ENCODE measurements at regions not wholly inside any gene's neighbourhood (a gene's known extent, or its start where the extent isn't known, plus 50 kb on each side); places are given as distances from the start of the nearest gene placed in this dataset.
"Not testable (repeated sequence)": the region's sequence is repeated elsewhere in the genome, so short reads cannot be mapped to it uniquely, and the experiment has no call there.

GRCh38 chr6:115836374-115836773 lies 224.3 kb downstream of the FRK start:
- not testable (repeated sequence) for H3K27ac Mint-ChIP-seq; ATAC-seq (replicated peaks in 1 of 2); DNase-seq; H3K4me3 Mint-ChIP-seq; H3K9me3 Mint-ChIP-seq; H3K36me3 Mint-ChIP-seq (ENCODE audit: insufficient read depth in 2 of 2); H3K27me3 Mint-ChIP-seq (ENCODE audit: low read depth); H3K4me1 Mint-ChIP-seq (ENCODE audit: low read depth)

GRCh38 chr6:115835314-115835713 lies 225.4 kb downstream of the FRK start:
- Mint-ChIP-seq H3K27me3 (ENCODE audit: low read depth) (no peaks in the 10 kb centered on the region), H3K4me3 (no peak overlapping the region), H3K4me1 (ENCODE audit: low read depth) (no peaks in the 10 kb centered on the region), H3K27ac (no peak overlapping the region), H3K36me3 (ENCODE audit: insufficient read depth in 2 of 2) (no peaks in the 10 kb centered on the region), H3K9me3 (peaks cover 0 to 10% of the 10 kb centered on the region in 2 donors)
- ATAC-seq (replicated peaks in 1 of 2): no peak
- DNase-seq: no peak

- H3K36me3 Mint-ChIP-seq (ENCODE audit: insufficient read depth in 2 of 2); H3K9me3 Mint-ChIP-seq; H3K4me3 Mint-ChIP-seq; H3K27me3 Mint-ChIP-seq (ENCODE audit: low read depth); ATAC-seq (replicated peaks in 1 of 2); DNase-seq; H3K27ac Mint-ChIP-seq; H3K4me1 Mint-ChIP-seq (ENCODE audit: low read depth): not testable (repeated sequence)
These were observed 226.1 kb downstream of the FRK start for GRCh38 chr6:115834542-115834941.

- ATAC-seq (replicated peaks in 1 of 2) (no peak), DNase-seq (no peak)
- no peak overlapping the region for H3K27ac Mint-ChIP-seq
- H3K9me3 Mint-ChIP-seq: peaks cover 0 to 6% of the 10 kb centered on the region in 2 donors
- no peaks in the 10 kb centered on the region for H3K4me1 Mint-ChIP-seq (ENCODE audit: low read depth)
- H3K4me3 Mint-ChIP-seq: no peak overlapping the region
- no peaks in the 10 kb centered on the region for H3K36me3 Mint-ChIP-seq (ENCODE audit: insufficient read depth in 2 of 2)
- no peaks in the 10 kb centered on the region for H3K27me3 Mint-ChIP-seq (ENCODE audit: low read depth)
These were observed 227.9 kb downstream of the FRK start for GRCh38 chr6:115832786-115833185.

GRCh38 chr6:115832186-115832585 lies 228.5 kb downstream of the FRK start:
- no peaks in the 10 kb centered on the region for H3K36me3 Mint-ChIP-seq (ENCODE audit: insufficient read depth in 2 of 2)
- peaks cover 0 to 6% of the 10 kb centered on the region in 2 donors for H3K9me3 Mint-ChIP-seq
- H3K27me3 Mint-ChIP-seq (ENCODE audit: low read depth): no peaks in the 10 kb centered on the region
- no peak for DNase-seq
- H3K4me1 Mint-ChIP-seq (ENCODE audit: low read depth): no peaks in the 10 kb centered on the region
- H3K4me3 Mint-ChIP-seq: no peak overlapping the region
- ATAC-seq (replicated peaks in 1 of 2): no peak
- no peak overlapping the region for H3K27ac Mint-ChIP-seq

- Mint-ChIP-seq H3K27me3 (ENCODE audit: low read depth) (no peaks in the 10 kb centered on the region), H3K27ac (no peak overlapping the region), H3K4me3 (no peak overlapping the region), H3K4me1 (ENCODE audit: low read depth) (no peaks in the 10 kb centered on the region), H3K9me3 (peaks cover 0 to 2% of the 10 kb centered on the region in 2 donors), H3K36me3 (ENCODE audit: insufficient read depth in 2 of 2) (no peaks in the 10 kb centered on the region)
- ATAC-seq (replicated peaks in 1 of 2): no peak
- no peak for DNase-seq
These were observed 229.8 kb downstream of the FRK start for GRCh38 chr6:115830895-115831294.

- no peaks in the 10 kb centered on the region for H3K27me3 Mint-ChIP-seq (ENCODE audit: low read depth)
- H3K4me3 Mint-ChIP-seq: no peak overlapping the region
- DNase-seq: no peak
- H3K27ac Mint-ChIP-seq: no peak overlapping the region
- ATAC-seq (replicated peaks in 1 of 2): no peak
- peaks cover 0 to 2% of the 10 kb centered on the region in 2 donors for H3K36me3 Mint-ChIP-seq (ENCODE audit: insufficient read depth in 2 of 2)
- H3K4me1 Mint-ChIP-seq (ENCODE audit: low read depth): no peaks in the 10 kb centered on the region
- H3K9me3 Mint-ChIP-seq: peaks cover 6% of the 10 kb centered on the region in 2 donors
These were observed 238.9 kb downstream of the FRK start for GRCh38 chr6:115821798-115822197.

GRCh38 chr6:115819506-115819905 lies 241.2 kb downstream of the FRK start:
- Mint-ChIP-seq H3K36me3 (ENCODE audit: insufficient read depth in 2 of 2) (peaks cover 0 to 2% of the 10 kb centered on the region in 2 donors), H3K4me1 (ENCODE audit: low read depth) (no peaks in the 10 kb centered on the region)

GRCh38 chr6:115817161-115817560 lies 243.5 kb downstream of the FRK start:
- Mint-ChIP-seq H3K27me3 (ENCODE audit: low read depth) (no peaks in the 10 kb centered on the region), H3K4me1 (ENCODE audit: low read depth) (no peaks in the 10 kb centered on the region), H3K9me3 (peaks cover 6% of the 10 kb centered on the region in 2 donors), H3K27ac (no peak overlapping the region), H3K4me3 (no peak overlapping the region), H3K36me3 (ENCODE audit: insufficient read depth in 2 of 2) (peaks cover 0 to 2% of the 10 kb centered on the region in 2 donors)
- ATAC-seq (replicated peaks in 1 of 2): no peak
- no peak for DNase-seq

More at GRCh38 chr6:115819506-115819905, 241.2 kb downstream of the FRK start:
- Mint-ChIP-seq H3K4me3 (no peak overlapping the region), H3K9me3 (peaks cover 6% of the 10 kb centered on the region in 2 donors), H3K27me3 (ENCODE audit: low read depth) (no peaks in the 10 kb centered on the region), H3K27ac (no peak overlapping the region)
- DNase-seq (no peak), ATAC-seq (replicated peaks in 1 of 2) (no peak)

- Mint-ChIP-seq H3K27ac (no peak overlapping the region), H3K4me3 (no peak overlapping the region), H3K36me3 (ENCODE audit: insufficient read depth in 2 of 2) (peaks cover 0 to 2% of the 10 kb centered on the region in 2 donors), H3K4me1 (ENCODE audit: low read depth) (no peaks in the 10 kb centered on the region), H3K9me3 (peaks cover 6% of the 10 kb centered on the region in 2 donors), H3K27me3 (ENCODE audit: low read depth) (no peaks in the 10 kb centered on the region)
- ATAC-seq (replicated peaks in 1 of 2): no peak
- no peak for DNase-seq
These were observed 245.8 kb downstream of the FRK start for GRCh38 chr6:115814907-115815306.

- Mint-ChIP-seq H3K27ac (no peak overlapping the region), H3K36me3 (ENCODE audit: insufficient read depth in 2 of 2) (no peaks in the 10 kb centered on the region), H3K27me3 (ENCODE audit: low read depth) (no peaks in the 10 kb centered on the region), H3K9me3 (no peaks in the 10 kb centered on the region), H3K4me3 (no peak overlapping the region), H3K4me1 (ENCODE audit: low read depth) (no peaks in the 10 kb centered on the region)
- ATAC-seq (replicated peaks in 1 of 2): no peak
- no peak for DNase-seq
These were observed 249.2 kb downstream of the FRK start for GRCh38 chr6:115811541-115811940.

GRCh38 chr6:115798229-115798628 lies 262.5 kb downstream of the FRK start:
- H3K36me3 Mint-ChIP-seq (ENCODE audit: insufficient read depth in 2 of 2): no peaks in the 10 kb centered on the region
- H3K4me1 Mint-ChIP-seq (ENCODE audit: low read depth): no peaks in the 10 kb centered on the region
- no peaks in the 10 kb centered on the region for H3K9me3 Mint-ChIP-seq
- H3K4me3 Mint-ChIP-seq: no peak overlapping the region
- no peak for DNase-seq
- H3K27me3 Mint-ChIP-seq (ENCODE audit: low read depth): no peaks in the 10 kb centered on the region
- no peak for ATAC-seq (replicated peaks in 1 of 2)
- no peak overlapping the region for H3K27ac Mint-ChIP-seq

- Mint-ChIP-seq H3K36me3 (ENCODE audit: insufficient read depth in 2 of 2) (no peaks in the 10 kb centered on the region), H3K27ac (no peak overlapping the region), H3K4me1 (ENCODE audit: low read depth) (no peaks in the 10 kb centered on the region), H3K9me3 (no peaks in the 10 kb centered on the region), H3K4me3 (no peak overlapping the region), H3K27me3 (ENCODE audit: low read depth) (no peaks in the 10 kb centered on the region)
- no peak for DNase-seq
- ATAC-seq (replicated peaks in 1 of 2): no peak
These were observed 263.9 kb downstream of the FRK start for GRCh38 chr6:115796829-115797228.

- no peak for ATAC-seq (replicated peaks in 1 of 2)
- no peaks in the 10 kb centered on the region for H3K36me3 Mint-ChIP-seq (ENCODE audit: insufficient read depth in 2 of 2)
- no peaks in the 10 kb centered on the region for H3K4me1 Mint-ChIP-seq (ENCODE audit: low read depth)
- H3K27me3 Mint-ChIP-seq (ENCODE audit: low read depth): no peaks in the 10 kb centered on the region
- H3K4me3 Mint-ChIP-seq: no peak overlapping the region
- no peak for DNase-seq
- no peak overlapping the region for H3K27ac Mint-ChIP-seq
- H3K9me3 Mint-ChIP-seq: no peaks in the 10 kb centered on the region
These were observed 264.6 kb downstream of the FRK start for GRCh38 chr6:115796061-115796460.

Data from activated T-cell treated with anti-CD3 and anti-CD28 coated beads, Interleukin-2, amount 50 U/mL, for 72 hours (primary cell).